Stimulated activated naive CD8-positive, alpha-beta T cell treated with anti-CD3 and anti-CD28 coated beads, Interleukin-15, Interleukin-2, amounts not matched to agents 100 ng/mL and 50 ng/mL, for 24 hours (primary cell): ENCODE measurements at regions not wholly inside any gene's neighbourhood (a gene's known extent, or its start where the extent isn't known, plus 50 kb on each side); places are given as distances from the start of the nearest gene placed in this dataset.
"Not testable (repeated sequence)": the region's sequence is repeated elsewhere in the genome, so short reads cannot be mapped to it uniquely, and the experiment has no call there.

ENCODE experiments used
- H3K27ac Mint-ChIP-seq: one replicate; pipeline ENCODE4 v1.8.0; 2021; ENCODE audit warnings: mild to moderate bottlenecking, mixed read lengths
- H3K27me3 Mint-ChIP-seq: one replicate; pipeline ENCODE4 v1.8.0; 2021; ENCODE audit warnings: mixed read lengths
- H3K36me3 Mint-ChIP-seq: one replicate; pipeline ENCODE4 v1.8.0; 2021; ENCODE audit warnings: low read depth, mixed read lengths
- H3K4me1 Mint-ChIP-seq: one replicate; pipeline ENCODE4 v1.8.0; 2021; ENCODE audit warnings: low read depth, mixed read lengths
- H3K4me3 Mint-ChIP-seq: one replicate; pipeline ENCODE4 v1.8.0; 2021; ENCODE audit warnings: mild to moderate bottlenecking, mixed read lengths
- H3K9me3 Mint-ChIP-seq: one replicate; pipeline ENCODE4 v1.8.0; 2021; ENCODE audit warnings: mixed read lengths

GRCh38 chrY:7334449-7334848 lies 422.9 kb upstream of the AMELY start:
- peak overlapping the region; percentile 78 for H3K27ac Mint-ChIP-seq
- H3K36me3 Mint-ChIP-seq: peaks cover 57% of the 10 kb centered on the region
- no peaks in the 10 kb centered on the region for H3K9me3 Mint-ChIP-seq
- H3K4me3 Mint-ChIP-seq: peak overlapping the region; percentile 39
- H3K27me3 Mint-ChIP-seq: no peaks in the 10 kb centered on the region
- H3K4me1 Mint-ChIP-seq: peaks cover 67% of the 10 kb centered on the region

- peak overlapping the region; percentile 70 for H3K4me3 Mint-ChIP-seq
- H3K27ac Mint-ChIP-seq: peak overlapping the region; percentile 99
- H3K27me3 Mint-ChIP-seq: no peaks in the 10 kb centered on the region
- no peaks in the 10 kb centered on the region for H3K9me3 Mint-ChIP-seq
- H3K36me3 Mint-ChIP-seq: peaks cover 49% of the 10 kb centered on the region
- peaks cover 67% of the 10 kb centered on the region for H3K4me1 Mint-ChIP-seq
These were observed 415.0 kb upstream of the AMELY start for GRCh38 chrY:7326296-7327246.

- Mint-ChIP-seq H3K4me3 (no peak overlapping the region), H3K36me3 (peaks cover 47% of the 10 kb centered on the region), H3K27me3 (no peaks in the 10 kb centered on the region), H3K4me1 (peaks cover 73% of the 10 kb centered on the region), H3K27ac (peak overlapping the region; percentile 99), H3K9me3 (no peaks in the 10 kb centered on the region)
These were observed 414.0 kb upstream of the AMELY start for GRCh38 chrY:7325531-7325930.

GRCh38 chrY:7320751-7321150 lies 409.2 kb upstream of the AMELY start:
- Mint-ChIP-seq H3K27me3 (no peaks in the 10 kb centered on the region), H3K4me1 (peaks cover 79% of the 10 kb centered on the region), H3K9me3 (no peaks in the 10 kb centered on the region), H3K36me3 (peaks cover 42% of the 10 kb centered on the region), H3K4me3 (no peak overlapping the region), H3K27ac (no peak overlapping the region)

- Mint-ChIP-seq H3K27ac (peak overlapping the region; percentile 58), H3K36me3 (peaks cover 42% of the 10 kb centered on the region)
These were observed 408.6 kb upstream of the AMELY start for GRCh38 chrY:7320171-7320570.

GRCh38 chrY:7318122-7318521 lies 406.6 kb upstream of the AMELY start:
- H3K4me1 Mint-ChIP-seq: peaks cover 72% of the 10 kb centered on the region
- peak overlapping the region; percentile 72 for H3K27ac Mint-ChIP-seq
- no peak overlapping the region for H3K4me3 Mint-ChIP-seq
- H3K27me3 Mint-ChIP-seq: no peaks in the 10 kb centered on the region
- H3K36me3 Mint-ChIP-seq: peaks cover 44% of the 10 kb centered on the region
- H3K9me3 Mint-ChIP-seq: no peaks in the 10 kb centered on the region

More at GRCh38 chrY:7320171-7320570, 408.6 kb upstream of the AMELY start:
- H3K4me1 Mint-ChIP-seq: peaks cover 77% of the 10 kb centered on the region
- not testable (repeated sequence) for H3K4me3 Mint-ChIP-seq, H3K9me3 Mint-ChIP-seq, H3K27me3 Mint-ChIP-seq

- H3K36me3 Mint-ChIP-seq: peaks cover 40% of the 10 kb centered on the region
These were observed 406.0 kb upstream of the AMELY start for GRCh38 chrY:7317571-7317970.

GRCh38 chrY:7310482-7311269 lies 399.1 kb upstream of the AMELY start:
- peaks cover 37% of the 10 kb centered on the region for H3K4me1 Mint-ChIP-seq
- no peaks in the 10 kb centered on the region for H3K9me3 Mint-ChIP-seq
- H3K27me3 Mint-ChIP-seq: no peaks in the 10 kb centered on the region
- peak overlapping the region; percentile 88 for H3K27ac Mint-ChIP-seq
- H3K36me3 Mint-ChIP-seq: peaks cover 37% of the 10 kb centered on the region
- peak overlapping the region; percentile 43 for H3K4me3 Mint-ChIP-seq

More at GRCh38 chrY:7317571-7317970, 406.0 kb upstream of the AMELY start:
- Mint-ChIP-seq H3K27me3 (no peaks in the 10 kb centered on the region), H3K9me3 (no peaks in the 10 kb centered on the region), H3K4me1 (peaks cover 67% of the 10 kb centered on the region), H3K27ac (peak overlapping the region; percentile 72), H3K4me3 (peak overlapping the region; percentile 32)

GRCh38 chrY:7308816-7309215 lies 397.3 kb upstream of the AMELY start:
- peaks cover 41% of the 10 kb centered on the region for H3K36me3 Mint-ChIP-seq
- H3K9me3 Mint-ChIP-seq: no peaks in the 10 kb centered on the region
- no peak overlapping the region for H3K4me3 Mint-ChIP-seq
- H3K27me3 Mint-ChIP-seq: no peaks in the 10 kb centered on the region
- no peak overlapping the region for H3K27ac Mint-ChIP-seq
- H3K4me1 Mint-ChIP-seq: peaks cover 35% of the 10 kb centered on the region

- no peaks in the 10 kb centered on the region for H3K27me3 Mint-ChIP-seq
- peaks cover 33% of the 10 kb centered on the region for H3K36me3 Mint-ChIP-seq
- H3K27ac Mint-ChIP-seq: peak overlapping the region; percentile 50
- H3K4me1 Mint-ChIP-seq: peaks cover 56% of the 10 kb centered on the region
- H3K4me3 Mint-ChIP-seq: no peak overlapping the region
- H3K9me3 Mint-ChIP-seq: no peaks in the 10 kb centered on the region
These were observed 390.8 kb upstream of the AMELY start for GRCh38 chrY:7302306-7302705.

GRCh38 chrY:7299960-7300359 lies 388.4 kb upstream of the AMELY start:
- H3K27me3 Mint-ChIP-seq: no peaks in the 10 kb centered on the region
- no peaks in the 10 kb centered on the region for H3K9me3 Mint-ChIP-seq
- peak overlapping the region; percentile 73 for H3K27ac Mint-ChIP-seq
- no peak overlapping the region for H3K4me3 Mint-ChIP-seq
- H3K4me1 Mint-ChIP-seq: peaks cover 62% of the 10 kb centered on the region
- peaks cover 36% of the 10 kb centered on the region for H3K36me3 Mint-ChIP-seq

GRCh38 chrY:7292113-7292512 lies 380.6 kb upstream of the AMELY start:
- Mint-ChIP-seq H3K4me3 (no peak overlapping the region), H3K36me3 (peaks cover 23% of the 10 kb centered on the region), H3K9me3 (no peaks in the 10 kb centered on the region), H3K27ac (peak overlapping the region; percentile 21), H3K27me3 (no peaks in the 10 kb centered on the region), H3K4me1 (peaks cover 58% of the 10 kb centered on the region)

- Mint-ChIP-seq H3K27ac (peak overlapping the region; percentile 91), H3K36me3 (peaks cover 27% of the 10 kb centered on the region), H3K27me3 (no peaks in the 10 kb centered on the region), H3K4me3 (peak overlapping the region; percentile 76), H3K4me1 (peaks cover 54% of the 10 kb centered on the region), H3K9me3 (no peaks in the 10 kb centered on the region)
These were observed 378.6 kb upstream of the AMELY start for GRCh38 chrY:7289889-7290833.

- Mint-ChIP-seq H3K9me3 (no peaks in the 10 kb centered on the region), H3K27ac (no peak overlapping the region), H3K27me3 (no peaks in the 10 kb centered on the region), H3K4me3 (no peak overlapping the region), H3K4me1 (peaks cover 61% of the 10 kb centered on the region), H3K36me3 (peaks cover 35% of the 10 kb centered on the region)
These were observed 377.1 kb upstream of the AMELY start for GRCh38 chrY:7288611-7289010.
